Neural cell (in vitro differentiated cells): ENCODE measurements at regions not wholly inside any gene's neighbourhood (a gene's known extent, or its start where the extent isn't known, plus 50 kb on each side); places are given as distances from the start of the nearest gene placed in this dataset.

ENCODE experiments used
- H2AFZ ChIP-seq: fragments of 200-600, 300-800 bp; sonication (generic), shearing (Covaris generic); 2 replicates; pipeline ENCODE4 v1.6.0; 2014; ENCODE audit warnings: low read depth, mild to moderate bottlenecking, antibody characterized with exemption, low read length, moderate library complexity
- H3F3A ChIP-seq: fragments of 200-600 bp; shearing (Covaris generic); 2 replicates; pipeline ENCODE4 v1.6.1; 2016; ENCODE audit warnings: mild to moderate bottlenecking, moderate library complexity, mixed read lengths, antibody characterized with exemption, low read length; ENCODE audit not compliant: insufficient read depth, poor library complexity, severe bottlenecking
- H3K27ac ChIP-seq: fragments of 200-600, 300-800 bp; sonication (generic), shearing (Covaris generic); 2 replicates; pipeline ENCODE4 v1.5.1; 2014; ENCODE audit warnings: mild to moderate bottlenecking, low read length, moderate library complexity
- H3K27me3 ChIP-seq: fragments of 300-800, 200-600 bp; sonication (generic), shearing (Covaris generic); 2 replicates; pipeline ENCODE4 v1.6.0; 2014; ENCODE audit warnings: mild to moderate bottlenecking, low read depth, low read length, moderate library complexity; ENCODE audit not compliant: insufficient read depth
- H3K36me3 ChIP-seq: fragments of 300-800, 200-600 bp; sonication (generic), shearing (Covaris generic); 2 replicates; pipeline ENCODE4 v1.5.1; 2014; ENCODE audit warnings: mild to moderate bottlenecking, antibody characterized with exemption, low read length, moderate library complexity; ENCODE audit not compliant: insufficient read depth
- H3K4me2 ChIP-seq: fragments of 300-800, 200-600 bp; sonication (generic), shearing (Covaris generic); 2 replicates; pipeline ENCODE4 v1.6.0; 2014; ENCODE audit warnings: mild to moderate bottlenecking, low read length
- H3K4me3 ChIP-seq: fragments of 300-800, 200-600 bp; sonication (generic), shearing (Covaris generic); 2 replicates; pipeline ENCODE4 v1.5.1; 2014; ENCODE audit warnings: mild to moderate bottlenecking, low read length, moderate library complexity
- H3K79me2 ChIP-seq: fragments of 200-600 bp; shearing (Covaris generic); replicated peaks from 2 replicates; pipeline ENCODE4 v1.6.0; 2014; ENCODE audit warnings: mild to moderate bottlenecking, low read length, moderate library complexity; ENCODE audit not compliant: insufficient read depth
- H3K9ac ChIP-seq: fragments of 300-800, 200-600 bp; sonication (generic), shearing (Covaris generic); 2 replicates; pipeline ENCODE4 v1.6.1; 2016; ENCODE audit warnings: mild to moderate bottlenecking, low read length, mixed read lengths
- H3K9me2 ChIP-seq: fragments of 200-600 bp; shearing (Covaris generic); 2 replicates; pipeline ENCODE4 v1.6.1; 2016; ENCODE audit warnings: mild to moderate bottlenecking, low read length, mixed read lengths; ENCODE audit not compliant: insufficient read depth
- H3K9me3 ChIP-seq: fragments of 200-600, 300-800 bp; sonication (generic), shearing (Covaris generic); 2 replicates; pipeline ENCODE4 v1.6.1; 2016; ENCODE audit warnings: mild to moderate bottlenecking, mixed run types, low read length, moderate library complexity, mixed read lengths
- H4K20me1 ChIP-seq: fragments of 200-600 bp; shearing (Covaris generic); 2 replicates; pipeline ENCODE4 v1.6.1; 2016; ENCODE audit warnings: mild to moderate bottlenecking, mixed run types; ENCODE audit not compliant: insufficient read depth
- EP300 ChIP-seq: fragments of 450-650 bp; conservative IDR thresholded peaks from 2 replicates; pipeline ENCODE4 v1.6.1; 2014; ENCODE audit warnings: antibody characterized with exemption, mild to moderate bottlenecking, moderate library complexity; ENCODE audit not compliant: poor library complexity, severe bottlenecking
- EZH2 ChIP-seq: fragments of 200-600, 300-800 bp; shearing (Covaris generic), sonication (generic); IDR thresholded peaks from 2 replicates; pipeline ENCODE4 v1.6.1; 2014; ENCODE audit warnings: antibody characterized with exemption, low read length, borderline replicate concordance, mild to moderate bottlenecking; ENCODE audit not compliant: insufficient read depth, poor library complexity, severe bottlenecking
- MXI1 ChIP-seq: fragments of 450-650 bp; conservative IDR thresholded peaks from 2 replicates; pipeline ENCODE4 v1.6.1; 2014; ENCODE audit warnings: antibody characterized with exemption, mild to moderate bottlenecking; ENCODE audit not compliant: poor library complexity, severe bottlenecking
- POLR2AphosphoS5 ChIP-seq: IDR thresholded peaks from 2 replicates; pipeline ENCODE4 v1.6.1; 2012
- RAD21 ChIP-seq: fragments of 450-650 bp; conservative IDR thresholded peaks from 2 replicates; pipeline ENCODE4 v1.6.1; 2014; ENCODE audit warnings: antibody characterized with exemption, mild to moderate bottlenecking, moderate library complexity
- SMC3 ChIP-seq: fragments of 450-650 bp; conservative IDR thresholded peaks from 2 replicates; pipeline ENCODE4 v1.6.1; 2014; ENCODE audit warnings: antibody characterized with exemption, mild to moderate bottlenecking, moderate library complexity; ENCODE audit not compliant: poor library complexity
- TAF1 ChIP-seq: IDR thresholded peaks from 2 replicates; pipeline ENCODE4 v1.6.1; 2012; ENCODE audit warnings: low read depth
- TF ChIP-seq, protein P1 (sequence below): IDR thresholded peaks from 2 replicates; pipeline ENCODE4 v1.6.1; 2012; ENCODE audit warnings: borderline replicate concordance
- TF ChIP-seq, protein P2 (sequence below): fragments of 450-650 bp; IDR thresholded peaks from 2 replicates; pipeline ENCODE4 v1.5.1; 2014; ENCODE audit warnings: antibody characterized with exemption, mild to moderate bottlenecking, moderate library complexity; ENCODE audit not compliant: poor library complexity, severe bottlenecking

DNA sequence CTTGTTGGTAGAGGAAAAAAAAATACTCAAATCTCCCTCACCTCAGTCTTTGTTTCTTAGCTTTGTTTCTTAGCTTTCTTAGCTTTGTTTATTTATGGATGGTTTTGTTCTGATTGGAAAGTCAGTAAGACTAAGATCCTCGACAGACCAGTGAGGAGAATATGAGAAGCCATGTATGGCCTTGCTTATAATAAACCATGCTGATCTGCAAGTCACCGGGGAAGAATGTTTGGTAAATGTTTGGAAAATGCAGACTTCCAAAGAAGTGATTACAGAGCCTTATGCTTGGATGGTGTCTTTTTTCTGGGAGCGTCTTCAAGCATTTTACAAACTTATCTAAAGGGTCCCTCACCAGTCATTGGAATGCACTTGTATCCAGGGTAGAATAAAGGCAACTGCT lies 90.1 kb upstream of the NOCT start:
- H3K9ac ChIP-seq = no peak overlapping the region

DNA sequence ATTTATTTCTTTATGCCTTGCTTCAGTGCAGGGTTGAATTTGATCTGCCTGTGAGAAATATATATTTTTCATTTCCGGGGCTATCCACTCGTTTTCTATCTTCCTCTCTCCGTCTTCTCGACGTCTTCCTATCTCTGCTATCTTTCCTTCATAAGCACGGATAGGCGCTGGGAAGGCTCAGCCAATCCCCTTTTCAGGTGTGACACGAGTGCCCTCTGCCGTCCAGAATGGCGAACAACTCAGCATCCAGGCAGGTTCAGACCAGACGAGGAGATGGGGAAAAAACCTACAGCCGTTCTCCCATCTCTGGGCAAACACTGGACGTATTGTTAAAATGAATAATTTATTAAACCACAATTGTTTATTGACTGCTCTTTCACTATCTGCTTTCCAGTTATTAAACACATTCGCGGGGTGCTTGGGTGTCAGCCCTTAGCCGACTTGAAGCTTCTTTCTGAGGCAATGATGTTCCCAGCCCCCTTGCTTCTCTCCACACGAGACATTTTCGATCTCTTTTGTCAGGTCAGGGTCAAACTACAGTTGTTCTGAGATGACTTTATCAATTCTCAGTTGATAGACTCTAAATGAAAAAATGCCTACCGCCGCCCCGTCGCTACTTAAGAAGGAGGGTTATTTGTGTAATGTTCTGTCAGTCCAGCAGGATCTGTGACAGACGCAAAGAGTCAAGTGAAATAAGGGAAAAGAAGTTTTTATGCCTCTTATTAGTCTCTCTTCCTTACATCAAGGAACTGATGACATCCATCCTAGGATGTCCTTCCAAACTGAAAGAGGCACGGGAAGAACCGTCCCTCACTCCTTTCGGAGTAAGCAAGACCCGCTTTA lies 96.3 kb upstream of the NOCT start:
- H3K4me3 ChIP-seq = no peak overlapping the region
- no peaks in the 10 kb centered on the region for H4K20me1 ChIP-seq
- H3K4me2 ChIP-seq = no peak overlapping the region
- H3K79me2 ChIP-seq = no peaks in the 10 kb centered on the region
- TF ChIP-seq EP300 = no peak
- TF ChIP-seq, protein P1, sequence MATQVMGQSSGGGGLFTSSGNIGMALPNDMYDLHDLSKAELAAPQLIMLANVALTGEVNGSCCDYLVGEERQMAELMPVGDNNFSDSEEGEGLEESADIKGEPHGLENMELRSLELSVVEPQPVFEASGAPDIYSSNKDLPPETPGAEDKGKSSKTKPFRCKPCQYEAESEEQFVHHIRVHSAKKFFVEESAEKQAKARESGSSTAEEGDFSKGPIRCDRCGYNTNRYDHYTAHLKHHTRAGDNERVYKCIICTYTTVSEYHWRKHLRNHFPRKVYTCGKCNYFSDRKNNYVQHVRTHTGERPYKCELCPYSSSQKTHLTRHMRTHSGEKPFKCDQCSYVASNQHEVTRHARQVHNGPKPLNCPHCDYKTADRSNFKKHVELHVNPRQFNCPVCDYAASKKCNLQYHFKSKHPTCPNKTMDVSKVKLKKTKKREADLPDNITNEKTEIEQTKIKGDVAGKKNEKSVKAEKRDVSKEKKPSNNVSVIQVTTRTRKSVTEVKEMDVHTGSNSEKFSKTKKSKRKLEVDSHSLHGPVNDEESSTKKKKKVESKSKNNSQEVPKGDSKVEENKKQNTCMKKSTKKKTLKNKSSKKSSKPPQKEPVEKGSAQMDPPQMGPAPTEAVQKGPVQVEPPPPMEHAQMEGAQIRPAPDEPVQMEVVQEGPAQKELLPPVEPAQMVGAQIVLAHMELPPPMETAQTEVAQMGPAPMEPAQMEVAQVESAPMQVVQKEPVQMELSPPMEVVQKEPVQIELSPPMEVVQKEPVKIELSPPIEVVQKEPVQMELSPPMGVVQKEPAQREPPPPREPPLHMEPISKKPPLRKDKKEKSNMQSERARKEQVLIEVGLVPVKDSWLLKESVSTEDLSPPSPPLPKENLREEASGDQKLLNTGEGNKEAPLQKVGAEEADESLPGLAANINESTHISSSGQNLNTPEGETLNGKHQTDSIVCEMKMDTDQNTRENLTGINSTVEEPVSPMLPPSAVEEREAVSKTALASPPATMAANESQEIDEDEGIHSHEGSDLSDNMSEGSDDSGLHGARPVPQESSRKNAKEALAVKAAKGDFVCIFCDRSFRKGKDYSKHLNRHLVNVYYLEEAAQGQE = no peak
- TF ChIP-seq, protein P2, sequence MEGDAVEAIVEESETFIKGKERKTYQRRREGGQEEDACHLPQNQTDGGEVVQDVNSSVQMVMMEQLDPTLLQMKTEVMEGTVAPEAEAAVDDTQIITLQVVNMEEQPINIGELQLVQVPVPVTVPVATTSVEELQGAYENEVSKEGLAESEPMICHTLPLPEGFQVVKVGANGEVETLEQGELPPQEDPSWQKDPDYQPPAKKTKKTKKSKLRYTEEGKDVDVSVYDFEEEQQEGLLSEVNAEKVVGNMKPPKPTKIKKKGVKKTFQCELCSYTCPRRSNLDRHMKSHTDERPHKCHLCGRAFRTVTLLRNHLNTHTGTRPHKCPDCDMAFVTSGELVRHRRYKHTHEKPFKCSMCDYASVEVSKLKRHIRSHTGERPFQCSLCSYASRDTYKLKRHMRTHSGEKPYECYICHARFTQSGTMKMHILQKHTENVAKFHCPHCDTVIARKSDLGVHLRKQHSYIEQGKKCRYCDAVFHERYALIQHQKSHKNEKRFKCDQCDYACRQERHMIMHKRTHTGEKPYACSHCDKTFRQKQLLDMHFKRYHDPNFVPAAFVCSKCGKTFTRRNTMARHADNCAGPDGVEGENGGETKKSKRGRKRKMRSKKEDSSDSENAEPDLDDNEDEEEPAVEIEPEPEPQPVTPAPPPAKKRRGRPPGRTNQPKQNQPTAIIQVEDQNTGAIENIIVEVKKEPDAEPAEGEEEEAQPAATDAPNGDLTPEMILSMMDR = peak; percentile 72
- no peak for TF ChIP-seq POLR2AphosphoS5
- TF ChIP-seq TAF1 = no peak
- TF ChIP-seq SMC3 = peak; percentile 68
- TF ChIP-seq RAD21 = peak; percentile 76
- no peaks in the 10 kb centered on the region for H3K36me3 ChIP-seq
- H3K27me3 ChIP-seq = no peaks in the 10 kb centered on the region
- H2AFZ ChIP-seq = no peak overlapping the region
- H3K9me3 ChIP-seq = no peaks in the 10 kb centered on the region
- no peak overlapping the region for H3K27ac ChIP-seq
- H3K9me2 ChIP-seq = no peaks in the 10 kb centered on the region
- no peak overlapping the region for H3K9ac ChIP-seq
- no peaks in the 10 kb centered on the region for H3F3A ChIP-seq

More for the DNA sequence above, 90.1 kb upstream of the NOCT start:
- Histone ChIP-seq H3K36me3 (no peaks in the 10 kb centered on the region), H3K9me2 (no peaks in the 10 kb centered on the region), H4K20me1 (no peaks in the 10 kb centered on the region), H3K27ac (no peak overlapping the region), H3K79me2 (no peaks in the 10 kb centered on the region), H3K27me3 (no peaks in the 10 kb centered on the region), H3K9me3 (no peaks in the 10 kb centered on the region), H3K4me2 (no peak overlapping the region), H3F3A (no peaks in the 10 kb centered on the region), H3K4me3 (no peak overlapping the region), H2AFZ (no peak overlapping the region)
- TF ChIP-seq TAF1 (no peak), RAD21 (no peak), SMC3 (no peak), EP300 (no peak), EZH2 (no peak), POLR2AphosphoS5 (no peak), MXI1 (no peak)
- TF ChIP-seq, protein P1 = no peak
- TF ChIP-seq, protein P2 = no peak
